CD4-positive, alpha-beta T cell treated with Interferon alpha-2 for 1 hour (primary cell): ENCODE measurements at regions not wholly inside any gene's neighbourhood (a gene's known extent, or its start where the extent isn't known, plus 50 kb on each side); places are given as distances from the start of the nearest gene placed in this dataset.
"Not testable (repeated sequence)": the region's sequence is repeated elsewhere in the genome, so short reads cannot be mapped to it uniquely, and the experiment has no call there.

Experiments
- DNase-seq, 2 donors: peaks; one replicate each; pipeline ENCODE4 v3.0.0-alpha.2; 2020 to 2022

- DNase-seq: no peak
Observed at GRCh38 chr4:33063241-33063640, 2343.1 kb downstream of the PCDH7 start.

DNA sequence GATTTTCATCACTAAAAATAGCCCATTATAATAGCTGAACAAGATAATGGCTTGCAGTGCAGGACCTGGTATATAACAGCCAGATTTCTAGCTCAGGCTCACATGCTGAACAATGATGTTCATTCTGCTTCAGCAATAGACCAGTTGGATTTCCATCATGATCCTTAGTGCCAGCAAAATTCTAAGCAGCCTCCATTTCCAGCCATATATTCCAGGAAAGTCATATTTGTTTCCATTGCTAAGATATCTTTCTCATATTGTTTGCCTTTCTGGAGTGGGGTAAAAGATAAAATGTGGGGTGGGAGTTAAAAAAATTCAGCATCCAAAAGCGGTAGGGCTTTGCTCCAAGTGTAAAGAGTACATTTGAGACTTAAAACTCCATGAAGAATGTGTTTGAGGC, 2344.1 kb downstream of the PCDH7 start:
- DNase-seq: no peak

GRCh38 chr4:33065749-33066148, 2345.6 kb downstream of the PCDH7 start:
- no peak for DNase-seq

GRCh38 chr4:33067221-33067620, 2347.1 kb downstream of the PCDH7 start:
- no peak for DNase-seq

DNA sequence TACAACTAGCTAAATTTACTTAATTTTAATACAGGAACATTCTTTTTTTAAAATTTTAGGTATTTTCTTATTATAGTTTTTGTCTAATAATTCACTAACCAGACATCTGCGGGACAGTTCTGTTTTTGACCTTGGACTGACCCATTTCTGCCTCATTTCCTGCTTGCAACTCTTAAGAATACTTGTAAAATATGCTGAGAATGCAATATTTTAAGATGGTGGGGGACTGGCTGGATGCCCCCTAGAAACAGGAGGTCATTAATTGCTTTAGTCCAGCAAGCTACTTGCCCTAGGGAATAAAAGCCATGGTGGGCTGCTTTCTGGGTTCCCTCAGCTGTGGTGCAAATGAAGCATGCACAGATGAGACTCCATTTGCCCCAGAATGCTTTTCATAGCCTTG, 2348.4 kb downstream of the PCDH7 start:
- DNase-seq: no peak

- no peak for DNase-seq
Observed at GRCh38 chr4:33071535-33071934, 2351.4 kb downstream of the PCDH7 start.

GRCh38 chr4:33072298-33073089, 2352.3 kb downstream of the PCDH7 start:
- no peak for DNase-seq

DNA sequence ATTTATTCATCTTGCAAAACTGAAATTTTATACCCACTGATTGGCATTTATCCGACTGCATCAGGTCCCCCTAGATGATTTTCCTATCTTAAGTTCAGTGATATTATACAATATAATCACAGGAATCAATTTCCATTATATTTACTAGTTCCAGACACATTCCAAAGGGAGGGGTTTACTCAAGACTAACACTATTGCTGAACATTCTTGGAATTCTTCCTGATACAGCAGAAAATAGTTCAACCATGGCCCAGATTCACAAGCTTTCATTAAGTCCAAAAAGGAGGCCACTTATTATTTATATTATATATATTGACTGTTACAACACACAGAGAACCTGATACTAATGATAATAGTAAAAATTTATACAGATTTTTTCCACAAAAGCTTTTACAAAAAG, 2353.6 kb downstream of the PCDH7 start:
- DNase-seq: no peak

DNA sequence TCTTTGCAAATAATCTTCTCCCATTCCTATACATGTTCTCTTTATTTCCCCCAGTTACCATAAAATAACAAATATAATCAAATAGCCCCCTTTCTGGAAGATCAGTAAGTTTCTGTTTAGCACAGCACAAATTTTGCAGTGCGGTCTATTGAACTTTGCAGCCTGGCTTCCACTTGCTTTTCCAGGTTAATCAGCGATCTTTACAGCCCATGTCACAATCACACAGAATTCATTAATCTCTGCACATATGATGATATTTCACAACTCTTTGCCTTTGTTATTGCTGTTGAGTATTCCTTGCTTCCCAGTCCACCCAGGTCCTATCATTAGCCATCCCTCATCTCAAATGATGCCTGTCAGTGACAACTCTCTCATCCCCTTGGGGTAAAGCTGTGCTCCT, 2358.0 kb downstream of the PCDH7 start:
- DNase-seq: no peak

DNA sequence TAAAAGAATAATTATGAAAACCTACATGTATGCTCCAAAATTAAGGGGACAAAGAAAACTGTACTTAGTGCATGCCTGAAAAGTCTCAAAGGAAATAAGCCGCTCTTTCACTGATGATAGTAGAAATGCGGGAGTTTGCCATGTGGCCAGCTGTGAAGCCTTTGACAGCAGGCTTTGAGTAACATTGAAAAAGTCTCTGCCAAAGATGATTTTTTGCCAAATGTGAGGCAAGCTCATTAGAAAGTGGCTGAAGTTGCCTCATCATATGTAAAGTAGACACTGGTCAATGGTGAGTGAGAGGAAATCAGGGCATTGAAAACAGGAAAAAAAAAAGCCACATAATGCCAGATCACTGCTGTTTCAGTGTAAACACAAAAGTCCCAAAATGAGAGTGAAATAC, 2360.1 kb downstream of the PCDH7 start:
- no peak for DNase-seq

GRCh38 chr4:33085709-33086108, 2365.5 kb downstream of the PCDH7 start:
- DNase-seq: no peak

DNA sequence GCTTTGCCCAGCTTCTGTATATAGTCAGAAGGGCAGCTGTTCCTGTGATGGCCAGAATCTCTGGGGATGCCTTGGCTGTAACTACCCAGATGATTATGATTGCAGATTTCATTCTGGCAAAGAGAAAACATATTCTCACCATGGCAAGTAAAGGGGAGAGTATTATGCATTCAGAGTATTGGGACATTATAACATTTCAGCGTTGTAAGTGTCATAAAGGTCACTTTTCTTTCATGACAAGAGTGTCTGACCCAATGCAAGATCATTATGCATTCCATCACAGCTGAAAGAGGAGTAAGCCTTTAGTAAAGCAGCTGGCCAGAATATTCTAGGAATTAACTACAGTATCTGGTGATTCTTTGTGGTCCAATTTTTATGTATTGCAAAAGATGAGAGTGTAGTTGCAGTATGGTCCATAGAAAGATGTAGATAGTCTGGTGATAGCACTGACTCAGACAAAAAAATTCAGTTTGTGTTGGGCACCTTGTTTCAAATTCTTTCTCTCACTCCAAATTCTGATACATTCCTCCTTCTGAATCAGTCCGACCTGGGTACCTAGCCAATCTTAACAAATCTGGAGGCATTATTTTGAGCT, 2366.3 kb downstream of the PCDH7 start:
- DNase-seq: no peak

DNA sequence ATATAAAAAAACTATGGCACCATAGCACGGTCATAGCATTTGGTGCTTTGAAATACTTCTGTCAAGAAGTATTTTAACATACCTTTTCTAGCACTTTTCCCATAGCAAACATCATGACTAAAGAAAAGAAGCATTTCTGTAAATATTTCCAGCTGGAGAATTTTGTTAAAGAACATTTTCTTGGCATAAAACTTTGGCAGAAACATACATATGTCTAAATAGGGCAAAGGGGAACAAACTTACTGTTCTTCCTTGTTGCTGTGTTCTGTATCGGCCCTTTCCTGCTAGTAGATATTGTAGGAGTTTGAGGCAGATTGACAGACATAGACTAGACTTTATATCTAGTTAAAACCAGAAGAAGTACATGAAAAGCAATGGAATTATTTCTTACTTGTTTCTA, 2368.5 kb downstream of the PCDH7 start:
- DNase-seq: no peak

- DNase-seq: no peak
Observed at GRCh38 chr4:33090910-33091309, 2370.7 kb downstream of the PCDH7 start.

DNA sequence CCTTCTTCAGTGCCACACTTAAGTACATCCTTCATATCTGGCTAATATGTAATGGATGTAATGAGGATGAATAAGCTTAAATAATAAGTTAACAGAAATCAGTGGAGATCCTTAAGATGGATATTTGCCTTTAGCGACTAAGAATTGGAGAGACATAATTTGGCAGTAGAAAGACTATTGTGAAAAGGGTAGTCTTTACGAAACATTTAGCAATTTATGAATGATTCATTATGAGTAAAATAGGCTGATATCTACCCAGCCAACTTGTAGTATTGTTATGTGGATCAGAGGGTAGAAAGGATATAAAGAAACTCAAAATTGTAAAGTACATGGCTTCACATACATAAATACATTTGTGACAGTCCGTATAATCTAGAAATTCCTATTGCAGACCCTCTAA, 2371.8 kb downstream of the PCDH7 start:
- DNase-seq: no peak

- DNase-seq: no peak
Observed at GRCh38 chr4:33104273-33104672, 2384.1 kb downstream of the PCDH7 start.

DNA sequence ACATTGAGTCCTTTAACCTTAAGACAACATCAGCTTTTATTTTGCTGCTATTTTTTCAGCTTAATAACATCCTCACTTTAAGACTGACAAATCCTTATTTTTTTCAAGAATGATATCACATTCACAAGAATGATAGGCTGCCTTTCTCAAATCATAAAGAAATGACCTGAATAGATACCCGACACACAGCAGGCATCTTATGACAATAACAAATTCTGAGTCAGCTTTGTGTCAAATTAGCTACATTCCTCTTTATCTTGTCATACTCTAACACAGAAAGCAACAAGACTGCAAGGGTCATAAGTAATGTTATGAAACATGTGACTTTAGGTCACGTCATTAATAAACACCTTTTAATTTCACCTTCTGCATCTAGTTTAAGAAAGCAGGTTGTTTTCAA, 2387.6 kb downstream of the PCDH7 start:
- DNase-seq: no peak

DNA sequence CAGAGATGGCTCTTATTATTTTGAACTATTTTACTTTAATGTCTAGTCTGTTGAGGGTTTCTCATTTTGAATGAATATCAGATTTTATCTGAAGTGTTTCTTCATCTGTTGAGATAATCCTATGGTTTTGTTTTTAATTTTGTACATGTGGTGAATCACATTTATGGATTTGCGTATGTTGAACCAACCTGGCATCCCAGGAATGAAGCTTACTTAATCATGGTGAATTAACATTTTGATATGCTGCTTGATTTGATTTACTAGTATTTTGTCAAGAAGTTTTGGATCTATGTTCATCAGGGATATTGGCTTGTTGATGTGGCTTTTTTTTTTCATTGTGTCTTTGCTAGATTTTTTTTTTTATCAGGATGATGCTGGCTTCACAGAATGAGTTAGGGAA, 2390.9 kb downstream of the PCDH7 start:
- DNase-seq: no peak

- no peak for DNase-seq
Observed at GRCh38 chr4:33116871-33117270, 2396.7 kb downstream of the PCDH7 start.

GRCh38 chr4:33126002-33126401, 2405.8 kb downstream of the PCDH7 start:
- no peak for DNase-seq

GRCh38 chr4:33130662-33131061, 2410.5 kb downstream of the PCDH7 start:
- DNase-seq: not testable (repeated sequence)

- DNase-seq: no peak
Observed at GRCh38 chr4:33133723-33134122, 2413.6 kb downstream of the PCDH7 start.

DNA sequence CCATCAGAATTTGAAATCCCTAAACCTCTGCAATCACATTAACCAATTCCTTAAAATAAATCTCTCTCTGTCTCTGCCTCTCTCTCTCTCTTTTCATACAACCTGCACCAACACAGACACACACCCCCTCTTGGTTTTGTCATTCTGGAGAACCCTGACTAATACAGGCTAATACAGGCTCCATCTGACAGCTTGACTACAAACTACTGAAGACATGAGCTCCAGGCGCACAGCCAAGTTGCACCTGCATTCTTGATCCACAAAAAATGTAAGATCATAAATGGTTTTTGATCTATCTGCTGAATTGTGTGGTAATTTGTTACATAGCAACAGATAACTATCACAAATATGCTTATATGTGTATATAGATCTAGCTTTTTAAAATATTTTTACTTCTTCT, 2414.2 kb downstream of the PCDH7 start:
- DNase-seq: no peak

DNA sequence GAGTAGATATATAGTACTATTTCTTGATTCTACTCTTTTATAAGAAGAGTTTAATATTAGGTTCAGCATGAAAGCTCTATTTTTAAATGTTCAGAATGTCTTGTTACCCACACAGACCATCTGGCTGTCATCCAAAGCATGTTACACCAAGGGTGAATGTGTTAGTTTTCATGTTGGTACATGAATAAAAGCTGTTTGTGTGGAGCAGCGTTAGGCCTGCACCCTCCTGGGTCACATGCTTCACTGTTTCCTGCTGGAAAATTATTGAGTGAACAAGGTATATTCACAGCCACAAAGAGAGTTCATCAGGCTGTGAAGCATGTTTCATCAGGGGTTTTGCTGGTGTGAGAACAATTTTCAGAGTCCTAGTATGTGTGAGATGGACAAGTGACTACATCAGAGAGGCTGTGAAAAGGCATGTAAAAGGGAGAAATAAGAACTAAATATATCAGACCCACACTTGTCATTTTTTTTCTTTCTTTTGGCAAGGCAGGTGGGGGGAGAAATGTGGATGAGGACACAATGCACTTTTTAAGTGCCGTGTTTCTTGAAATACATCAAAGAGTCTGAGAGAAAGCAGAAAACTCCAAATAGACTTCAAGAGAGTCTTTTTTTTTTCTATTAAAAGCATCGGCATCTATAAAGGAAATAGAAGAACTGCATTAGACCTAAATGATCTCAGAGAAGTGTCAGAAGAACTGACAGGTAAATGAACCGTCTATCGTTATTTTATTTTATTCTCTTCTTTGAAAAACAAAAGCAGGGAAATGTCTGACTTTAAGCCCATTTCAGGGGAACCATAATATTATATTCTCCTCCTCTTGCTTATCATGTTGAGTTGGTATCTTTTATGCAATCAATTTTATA, 2429.7 kb downstream of the PCDH7 start:
- DNase-seq: no peak
